Lung (tissue), 11 donors: ENCODE measurements at regions not wholly inside any gene's neighbourhood (a gene's known extent, or its start where the extent isn't known, plus 50 kb on each side); places are given as distances from the start of the nearest gene placed in this dataset.

Experiments used
- ATAC-seq: fragments of 200-7000 bp; cut with Tn5 transposase; one replicate; pipeline ENCODE4 v1.9.1; 2020; ENCODE audit warnings: moderate number of reproducible peaks; ENCODE audit not compliant: insufficient read depth, low FRiP score
- DNase-seq, 3 donors: peaks; one replicate each; pipeline ENCODE4 v3.0.0-alpha.2; 2013 to 2017
- H3K27ac ChIP-seq, 2 donors: one replicate each; pipeline ENCODE4 v1.5.1; 2013; ENCODE audit warnings: mild to moderate bottlenecking in 2 of 2, moderate library complexity in 2 of 2, control low read depth in 1 of 2, inconsistent platforms in 1 of 2, low read depth in 1 of 2, low read length in 1 of 2
- H3K27me3 ChIP-seq, 3 donors: one replicate each; pipeline ENCODE4 v1.5.1; 2013; ENCODE audit warnings: low read length in 2 of 3; ENCODE audit not compliant: control insufficient read depth in 3 of 3, insufficient read depth in 3 of 3
- H3K36me3 ChIP-seq, 4 donors: one replicate each; pipeline ENCODE4 v1.5.1; 2013; ENCODE audit warnings: low read length in 4 of 4, mild to moderate bottlenecking in 1 of 4, moderate library complexity in 1 of 4; ENCODE audit not compliant: control insufficient read depth in 4 of 4, insufficient read depth in 4 of 4
- H3K4me1 ChIP-seq, 5 donors: one replicate each; pipeline ENCODE4 v1.5.1; 2013; ENCODE audit warnings: low read length in 5 of 5, mild to moderate bottlenecking in 2 of 5, moderate library complexity in 1 of 5; ENCODE audit not compliant: control insufficient read depth in 5 of 5, insufficient read depth in 5 of 5
- H3K4me3 ChIP-seq: one replicate; pipeline ENCODE4 v1.5.1; 2013; ENCODE audit warnings: mild to moderate bottlenecking, control low read depth, moderate library complexity
- H3K9ac ChIP-seq, 2 donors: one replicate each; pipeline ENCODE4 v1.5.1; 2013; ENCODE audit warnings: low read length in 2 of 2, control low read depth in 1 of 2; ENCODE audit not compliant: insufficient read depth in 1 of 2
- H3K9me3 ChIP-seq, 4 donors: one replicate each; pipeline ENCODE4 v1.5.1; 2013; ENCODE audit warnings: low read length in 3 of 4, mild to moderate bottlenecking in 1 of 4, moderate library complexity in 1 of 4; ENCODE audit not compliant: control insufficient read depth in 4 of 4, insufficient read depth in 3 of 4
- whole genome bisulfite sequencing, 2 donors: extraction: QIAGEN DNeasy Blood & Tissue Kit; methylation state at CpG; one replicate each; pipeline ENCODE4 v1.1.7; 2013; 5-methylcytosine and 5-hydroxymethylcytosine counted together
- TF ChIP-seq, protein P1 (sequence below): IDR thresholded peaks from 2 replicates; pipeline ENCODE4 v1.5.1; 2012; ENCODE audit warnings: mild to moderate bottlenecking; ENCODE audit errors: control extremely low read depth, extremely low read depth
- donor health status: control.
- donor health status: control.
- donor health status: Bipolar disorder and iron deficiency.
- donor health status: healthy.
- donor health status: DM: yes; HTN: yes; CAD: no.

DNA sequence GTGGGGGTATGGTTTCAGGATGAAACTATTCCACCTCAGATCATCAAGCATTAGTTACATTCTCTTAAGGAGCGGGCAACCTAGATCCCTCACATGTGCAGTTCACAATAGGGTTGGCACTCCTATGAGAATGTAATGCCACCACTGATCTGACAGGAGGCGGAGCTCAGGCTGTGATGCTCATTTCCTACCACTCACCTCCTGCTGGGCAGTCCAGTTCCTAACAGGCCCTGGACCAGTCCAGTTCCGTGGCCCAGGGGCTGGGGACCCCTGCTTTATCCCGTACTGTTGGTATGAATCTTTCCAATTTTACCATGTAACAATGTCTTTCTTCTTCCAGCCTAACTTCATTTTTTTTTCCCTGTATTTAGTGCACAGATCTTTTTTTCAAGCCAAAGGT lies 94.9 kb downstream of the OGFRL1 start:
- Histone ChIP-seq H3K27me3 (no peaks in the 10 kb centered on the region), H3K9ac (no peak overlapping the region), H3K36me3 (peaks cover 0 to 4% (median 0%) of the 10 kb centered on the region in 4 donors), H3K9me3 (no peaks in the 10 kb centered on the region), H3K4me1 (peaks cover 0 to 27% (median 15%) of the 10 kb centered on the region in 5 donors), H3K27ac (peak overlapping the region in 1 of 2 donors; percentile 39), H3K4me3 (no peak overlapping the region)
- WGBS, 2 donors = 81 to 82% methylated on average over 4 of the region's 4 CpGs
- TF ChIP-seq, protein P1, sequence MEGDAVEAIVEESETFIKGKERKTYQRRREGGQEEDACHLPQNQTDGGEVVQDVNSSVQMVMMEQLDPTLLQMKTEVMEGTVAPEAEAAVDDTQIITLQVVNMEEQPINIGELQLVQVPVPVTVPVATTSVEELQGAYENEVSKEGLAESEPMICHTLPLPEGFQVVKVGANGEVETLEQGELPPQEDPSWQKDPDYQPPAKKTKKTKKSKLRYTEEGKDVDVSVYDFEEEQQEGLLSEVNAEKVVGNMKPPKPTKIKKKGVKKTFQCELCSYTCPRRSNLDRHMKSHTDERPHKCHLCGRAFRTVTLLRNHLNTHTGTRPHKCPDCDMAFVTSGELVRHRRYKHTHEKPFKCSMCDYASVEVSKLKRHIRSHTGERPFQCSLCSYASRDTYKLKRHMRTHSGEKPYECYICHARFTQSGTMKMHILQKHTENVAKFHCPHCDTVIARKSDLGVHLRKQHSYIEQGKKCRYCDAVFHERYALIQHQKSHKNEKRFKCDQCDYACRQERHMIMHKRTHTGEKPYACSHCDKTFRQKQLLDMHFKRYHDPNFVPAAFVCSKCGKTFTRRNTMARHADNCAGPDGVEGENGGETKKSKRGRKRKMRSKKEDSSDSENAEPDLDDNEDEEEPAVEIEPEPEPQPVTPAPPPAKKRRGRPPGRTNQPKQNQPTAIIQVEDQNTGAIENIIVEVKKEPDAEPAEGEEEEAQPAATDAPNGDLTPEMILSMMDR = no peak
- DNase-seq (no peak), ATAC-seq (no peak)

DNA sequence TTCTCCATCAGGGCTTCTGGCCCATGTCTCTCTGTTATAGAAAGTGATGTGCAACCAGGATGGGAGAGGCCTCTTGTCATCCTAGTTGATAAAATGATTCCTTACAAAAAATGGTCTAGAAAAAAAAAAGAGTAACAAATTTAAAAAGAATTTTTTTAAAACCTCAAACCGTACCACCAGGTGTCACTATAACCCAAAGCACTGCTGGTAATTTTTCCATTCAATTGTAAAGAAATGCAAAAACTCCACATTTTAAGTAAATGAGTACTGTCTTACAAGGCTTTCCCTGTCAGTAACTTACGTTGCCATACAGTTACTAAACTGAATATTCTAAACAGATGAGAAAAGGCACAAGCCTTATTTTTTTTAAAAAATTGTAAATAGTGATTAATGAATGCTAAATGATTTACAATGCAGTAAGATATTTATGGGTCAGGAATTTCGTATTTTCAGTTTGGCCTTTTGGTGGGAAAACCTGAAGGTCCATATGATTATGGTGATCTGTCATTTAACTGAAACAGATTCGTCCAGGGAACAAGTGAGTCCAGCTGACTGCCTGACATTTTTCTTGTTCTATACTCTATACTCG lies 95.4 kb downstream of the OGFRL1 start:
- WGBS, 2 donors = 46 to 47% methylated on average over 5 of the region's 5 CpGs
- peaks cover 0 to 29% (median 15%) of the 10 kb centered on the region in 5 donors for H3K4me1 ChIP-seq
- peak overlapping the region in 1 of 2 donors; percentile 3 for H3K9ac ChIP-seq
- ATAC-seq (no peak), DNase-seq (peak in 2 of 3 donors; percentile 82 to 88)
- H3K4me3 ChIP-seq = no peak overlapping the region
- no peak overlapping the region for H3K27ac ChIP-seq
- peaks cover 0 to 4% (median 0%) of the 10 kb centered on the region in 4 donors for H3K36me3 ChIP-seq
- TF ChIP-seq, protein P1 = peak; percentile 34
- no peaks in the 10 kb centered on the region for H3K9me3 ChIP-seq
- H3K27me3 ChIP-seq = no peaks in the 10 kb centered on the region

DNA sequence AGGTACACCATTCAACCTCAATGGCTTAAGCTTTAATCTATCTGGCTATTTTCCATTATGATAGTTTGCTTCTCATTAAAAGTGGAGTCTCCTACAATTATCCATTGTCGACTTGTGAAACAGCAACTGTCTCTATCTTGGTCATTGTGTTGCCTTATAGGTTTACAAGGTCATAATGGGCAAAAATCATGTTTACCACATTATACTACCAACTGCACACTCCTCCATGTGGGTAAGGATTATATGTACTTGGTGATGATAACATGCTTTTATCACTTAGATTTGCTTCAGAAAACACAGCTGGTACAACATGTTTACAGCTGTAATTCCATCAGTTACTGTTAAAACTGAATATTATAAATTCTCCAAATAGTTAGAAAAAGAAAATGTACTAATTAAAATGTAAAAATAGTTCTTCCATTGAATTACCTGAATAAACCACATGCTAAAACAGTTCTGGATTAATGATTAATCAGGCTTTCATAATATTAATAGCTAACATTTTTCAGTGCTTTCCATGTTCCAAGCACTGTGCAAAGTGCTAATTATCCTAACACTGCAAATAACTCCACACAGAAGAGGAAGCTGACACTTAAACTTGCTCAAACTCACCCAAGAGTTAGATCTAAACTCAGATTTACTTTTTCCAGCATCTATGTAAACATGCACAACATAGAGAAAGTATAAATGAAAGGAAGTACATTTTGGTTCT lies 96.7 kb downstream of the OGFRL1 start:
- no peak overlapping the region for H3K27ac ChIP-seq
- H3K4me1 ChIP-seq = peaks cover 0 to 29% (median 16%) of the 10 kb centered on the region in 5 donors
- WGBS, 2 donors = 69 to 76% methylated on average over 1 of the region's 1 CpG

More for the DNA sequence above, 96.7 kb downstream of the OGFRL1 start:
- Histone ChIP-seq H3K4me3 (no peak overlapping the region), H3K9me3 (no peaks in the 10 kb centered on the region), H3K27me3 (no peaks in the 10 kb centered on the region), H3K36me3 (peaks cover 0 to 4% (median 0%) of the 10 kb centered on the region in 4 donors), H3K9ac (peak overlapping the region in 1 of 2 donors; percentile 47)
- peak in 2 of 3 donors; percentile 8 to 26 for DNase-seq
- TF ChIP-seq, protein P1 = no peak
- ATAC-seq = no peak
